Mesothelial cell of epicardium (in vitro differentiated cells): ENCODE measurements at regions not wholly inside any gene's neighbourhood (a gene's known extent, or its start where the extent isn't known, plus 50 kb on each side); places are given as distances from the start of the nearest gene placed in this dataset.

ENCODE experiments used
- DNase-seq, 2 experiments: peaks; one replicate each; pipeline ENCODE4 v3.0.0; 2021; ENCODE audit warnings: low spot score in 2 of 2; ENCODE audit not compliant: unreplicated experiment in 2 of 2
- H3K27ac Mint-ChIP-seq: 2 replicates; pipeline ENCODE4 v1.8.0; 2021; ENCODE audit warnings: mixed read lengths
- H3K27me3 Mint-ChIP-seq: 2 replicates; pipeline ENCODE4 v1.8.0; 2021; ENCODE audit warnings: low read depth, mixed read lengths
- H3K36me3 Mint-ChIP-seq: 2 replicates; pipeline ENCODE4 v1.8.0; 2021; ENCODE audit warnings: mixed read lengths
- H3K4me1 Mint-ChIP-seq: 2 replicates; pipeline ENCODE4 v1.8.0; 2021; ENCODE audit warnings: mixed read lengths
- H3K4me3 Mint-ChIP-seq: 2 replicates; pipeline ENCODE4 v1.8.0; 2021; ENCODE audit warnings: mild to moderate bottlenecking, moderate library complexity, mixed read lengths
- H3K9me3 Mint-ChIP-seq: 2 replicates; pipeline ENCODE4 v1.8.0; 2021; ENCODE audit warnings: mixed read lengths
- TF ChIP-seq, protein P1 (sequence below): fragments of 200-600 bp; sonication (generic); IDR thresholded peaks from one replicate; pipeline ENCODE4 v1.5.0; 2021; ENCODE audit warnings: antibody characterized with exemption; ENCODE audit not compliant: unreplicated experiment

DNA sequence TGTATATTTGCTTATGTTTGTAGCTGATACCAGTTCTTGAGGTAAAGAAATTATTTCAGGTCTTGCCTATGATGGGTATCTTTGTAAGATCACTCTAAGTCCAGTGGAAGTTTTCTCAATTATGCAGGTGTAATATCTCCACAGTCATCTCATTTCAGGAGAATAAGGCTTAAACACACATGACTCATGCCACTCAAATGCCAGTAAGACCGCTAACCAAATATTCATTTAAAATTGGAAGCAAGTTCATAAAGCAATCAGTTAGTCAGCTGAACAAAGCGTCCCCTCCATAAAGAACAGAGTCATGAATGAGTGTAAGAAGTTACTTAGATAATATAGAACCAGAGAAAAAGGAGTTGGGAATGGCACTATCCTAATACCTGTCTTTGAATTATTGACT, 248.7 kb downstream of the LURAP1L start:
- Mint-ChIP-seq H3K4me3 (no peak overlapping the region), H3K27me3 (no peaks in the 10 kb centered on the region), H3K27ac (no peak overlapping the region), H3K4me1 (peaks cover 7% of the 10 kb centered on the region), H3K9me3 (peaks cover 17% of the 10 kb centered on the region), H3K36me3 (no peaks in the 10 kb centered on the region)
- no peak for DNase-seq
- TF ChIP-seq, protein P1, sequence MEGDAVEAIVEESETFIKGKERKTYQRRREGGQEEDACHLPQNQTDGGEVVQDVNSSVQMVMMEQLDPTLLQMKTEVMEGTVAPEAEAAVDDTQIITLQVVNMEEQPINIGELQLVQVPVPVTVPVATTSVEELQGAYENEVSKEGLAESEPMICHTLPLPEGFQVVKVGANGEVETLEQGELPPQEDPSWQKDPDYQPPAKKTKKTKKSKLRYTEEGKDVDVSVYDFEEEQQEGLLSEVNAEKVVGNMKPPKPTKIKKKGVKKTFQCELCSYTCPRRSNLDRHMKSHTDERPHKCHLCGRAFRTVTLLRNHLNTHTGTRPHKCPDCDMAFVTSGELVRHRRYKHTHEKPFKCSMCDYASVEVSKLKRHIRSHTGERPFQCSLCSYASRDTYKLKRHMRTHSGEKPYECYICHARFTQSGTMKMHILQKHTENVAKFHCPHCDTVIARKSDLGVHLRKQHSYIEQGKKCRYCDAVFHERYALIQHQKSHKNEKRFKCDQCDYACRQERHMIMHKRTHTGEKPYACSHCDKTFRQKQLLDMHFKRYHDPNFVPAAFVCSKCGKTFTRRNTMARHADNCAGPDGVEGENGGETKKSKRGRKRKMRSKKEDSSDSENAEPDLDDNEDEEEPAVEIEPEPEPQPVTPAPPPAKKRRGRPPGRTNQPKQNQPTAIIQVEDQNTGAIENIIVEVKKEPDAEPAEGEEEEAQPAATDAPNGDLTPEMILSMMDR: no peak

DNA sequence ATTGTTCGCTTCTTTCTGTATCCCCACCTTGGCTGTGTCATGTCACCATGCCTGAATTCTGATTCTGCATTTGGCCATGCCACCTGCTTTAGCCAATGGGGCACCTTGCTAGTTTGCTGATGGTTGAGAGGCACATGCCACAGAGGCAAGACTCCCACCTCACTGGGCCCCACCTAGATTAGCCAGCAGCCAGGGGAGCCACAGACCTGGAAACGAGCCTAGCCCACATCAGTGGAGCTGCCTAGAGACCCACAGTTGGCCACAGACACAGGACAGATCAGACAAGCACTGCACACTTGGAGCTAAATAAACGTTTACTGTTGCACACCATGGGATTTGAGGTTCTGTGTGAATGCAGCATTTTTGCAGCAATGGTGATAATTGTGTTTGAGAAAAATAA, 252.1 kb downstream of the LURAP1L start:
- no peak for DNase-seq

DNA sequence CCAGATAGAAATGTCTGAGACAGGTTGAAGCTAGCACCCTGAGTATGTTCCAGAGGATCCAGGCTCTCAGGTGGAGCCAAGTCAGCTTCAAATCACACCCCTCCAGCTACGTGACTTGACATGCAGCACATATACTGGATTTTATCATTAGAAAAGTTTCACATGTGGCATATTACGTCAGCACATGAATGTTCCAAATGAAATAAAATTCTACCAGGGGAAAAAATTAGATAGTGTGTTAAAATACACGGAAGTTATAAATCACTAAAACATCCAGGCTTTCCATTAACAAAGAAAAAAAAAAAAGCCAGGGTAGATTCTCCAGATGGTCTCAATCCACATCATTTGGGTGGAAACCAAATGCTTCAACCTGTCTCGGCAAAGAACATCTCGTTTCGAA, 251.6 kb downstream of the MPDZ start:
- Mint-ChIP-seq H3K36me3 (no peaks in the 10 kb centered on the region), H3K9me3 (peaks cover 6% of the 10 kb centered on the region), H3K27ac (no peak overlapping the region), H3K4me1 (no peaks in the 10 kb centered on the region), H3K4me3 (no peak overlapping the region), H3K27me3 (no peaks in the 10 kb centered on the region)
- TF ChIP-seq, protein P1: no peak
- DNase-seq: no peak

More for the DNA sequence above, 252.1 kb downstream of the LURAP1L start:
- Mint-ChIP-seq H3K9me3 (peaks cover 15% of the 10 kb centered on the region), H3K27me3 (no peaks in the 10 kb centered on the region), H3K36me3 (no peaks in the 10 kb centered on the region), H3K27ac (no peak overlapping the region), H3K4me3 (no peak overlapping the region), H3K4me1 (no peaks in the 10 kb centered on the region)
- TF ChIP-seq, protein P1: no peak

DNA sequence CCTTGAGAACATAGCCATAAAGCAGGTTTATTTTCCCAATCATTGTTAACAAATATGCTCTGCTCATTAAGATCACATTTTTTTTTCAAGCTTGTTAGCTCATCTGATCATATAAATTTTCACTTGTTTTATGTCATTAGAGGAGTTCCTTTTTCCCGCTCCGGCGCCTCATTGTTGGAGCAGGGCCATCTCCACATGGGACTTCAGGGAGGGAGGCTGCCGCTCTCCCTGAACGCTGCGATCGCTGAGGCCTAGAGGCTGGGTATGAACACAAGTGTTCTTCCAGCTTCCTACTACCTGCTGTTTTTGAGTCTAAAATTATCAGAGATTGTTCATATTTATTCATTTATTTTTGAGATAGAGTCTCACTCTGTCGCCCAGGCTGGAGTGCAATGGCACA, 246.9 kb downstream of the MPDZ start:
- peaks cover 23% of the 10 kb centered on the region for H3K4me1 Mint-ChIP-seq
- H3K27ac Mint-ChIP-seq: no peak overlapping the region
- no peaks in the 10 kb centered on the region for H3K36me3 Mint-ChIP-seq

DNA sequence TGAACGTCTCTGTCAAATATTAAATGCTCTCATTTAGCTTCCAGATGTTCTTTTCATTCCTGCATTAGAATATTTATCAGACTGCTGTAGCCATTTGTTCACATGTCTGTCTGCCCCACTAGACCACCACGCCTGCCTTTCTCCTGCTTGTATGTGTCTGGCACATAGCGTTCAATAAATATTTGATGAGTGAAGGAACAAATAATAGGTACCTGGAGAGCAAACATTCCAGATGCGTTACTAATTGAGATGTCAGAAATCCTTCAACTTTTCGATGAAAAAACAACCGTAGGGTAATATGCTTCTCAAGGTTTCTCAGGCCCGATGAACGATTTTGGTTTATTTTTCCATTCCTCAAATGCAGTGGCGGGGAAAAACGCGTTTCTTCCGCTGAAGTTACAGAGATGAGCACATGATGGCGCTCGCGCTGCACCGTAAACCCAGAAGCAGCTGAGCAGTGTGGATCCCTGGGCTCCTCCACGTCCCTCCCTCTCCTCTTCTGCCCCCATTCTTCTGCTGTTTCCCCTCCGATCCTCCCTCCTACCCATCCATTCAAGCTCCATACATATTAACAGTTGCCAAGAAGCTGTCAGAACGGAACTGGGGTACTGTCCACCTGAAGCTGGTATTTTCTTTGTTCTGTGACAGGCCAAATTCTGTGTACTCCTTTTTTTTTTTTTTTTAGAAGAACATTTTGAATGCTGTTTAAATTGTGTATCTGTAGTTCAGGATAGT, 245.4 kb downstream of the MPDZ start:
- Mint-ChIP-seq H3K4me1 (peaks cover 23% of the 10 kb centered on the region), H3K9me3 (peaks cover 4% of the 10 kb centered on the region), H3K4me3 (peak overlapping the region; percentile 56), H3K27ac (peak overlapping the region; percentile 80), H3K27me3 (no peaks in the 10 kb centered on the region), H3K36me3 (no peaks in the 10 kb centered on the region)
- TF ChIP-seq, protein P1: peak; percentile 79
- DNase-seq: peak; percentile 41 to 84

More for the DNA sequence above, 246.9 kb downstream of the MPDZ start:
- no peaks in the 10 kb centered on the region for H3K27me3 Mint-ChIP-seq
- H3K9me3 Mint-ChIP-seq: peaks cover 4% of the 10 kb centered on the region
- H3K4me3 Mint-ChIP-seq: no peak overlapping the region
- TF ChIP-seq, protein P1: no peak
- no peak for DNase-seq

DNA sequence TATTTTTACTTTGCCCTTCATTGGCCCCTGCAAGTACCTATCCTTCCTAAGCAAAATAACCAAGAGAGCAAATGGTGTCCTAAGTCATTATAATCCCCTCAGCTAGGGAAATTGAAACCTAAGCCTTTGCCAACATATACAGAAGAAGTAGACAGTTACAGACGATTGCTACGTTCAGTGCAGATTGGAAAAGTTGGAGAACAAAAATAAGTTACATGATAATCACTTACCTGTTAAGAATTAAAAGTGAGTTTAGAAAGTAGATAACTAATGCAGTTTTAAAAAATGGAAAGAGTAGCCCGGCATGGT, 244.8 kb downstream of the MPDZ start:
- DNase-seq: no peak
- H3K4me1 Mint-ChIP-seq: peaks cover 23% of the 10 kb centered on the region
- H3K27me3 Mint-ChIP-seq: no peaks in the 10 kb centered on the region
- H3K36me3 Mint-ChIP-seq: no peaks in the 10 kb centered on the region
- H3K27ac Mint-ChIP-seq: peak overlapping the region; percentile 80
- H3K9me3 Mint-ChIP-seq: peaks cover 4% of the 10 kb centered on the region
- TF ChIP-seq, protein P1: no peak
- H3K4me3 Mint-ChIP-seq: peak overlapping the region; percentile 56
